ENCODE measurements at regions not wholly inside any gene's neighbourhood (a gene's known extent, or its start where the extent isn't known, plus 50 kb on each side); places are given as distances from the start of the nearest gene placed in this dataset.

GRCh38 chr3:83953417-83954089 is 1005.2 kb upstream of the CADM2 start:
- no peak for TF ChIP-seq CTCF (IDR thresholded peaks at IDR 0.05; ENCODE audit: borderline replicate concordance, insufficient read depth, low read depth, low read length)
- no peak overlapping the region for H3K4me3 ChIP-seq (ENCODE audit: low read depth, low read length)

GRCh38 chr3:83956431-83956830 is 1002.4 kb upstream of the CADM2 start:
- no peak for TF ChIP-seq CTCF (IDR thresholded peaks at IDR 0.05; ENCODE audit: borderline replicate concordance, insufficient read depth, low read depth, low read length)

GRCh38 chr3:83968356-83968755 is 990.4 kb upstream of the CADM2 start:
- no peak for TF ChIP-seq CTCF (IDR thresholded peaks at IDR 0.05; ENCODE audit: borderline replicate concordance, insufficient read depth, low read depth, low read length)
- no peak overlapping the region for H3K4me3 ChIP-seq (ENCODE audit: low read depth, low read length)

More at GRCh38 chr3:83956431-83956830, 1002.4 kb upstream of the CADM2 start:
- H3K4me3 ChIP-seq (ENCODE audit: low read depth, low read length): no peak overlapping the region

- TF ChIP-seq CTCF (IDR thresholded peaks at IDR 0.05; ENCODE audit: borderline replicate concordance, insufficient read depth, low read depth, low read length): no peak
- H3K4me3 ChIP-seq (ENCODE audit: low read depth, low read length): no peak overlapping the region
Measured at GRCh38 chr3:83971666-83972065, 987.1 kb upstream of the CADM2 start.

- H3K4me3 ChIP-seq (ENCODE audit: low read depth, low read length): no peak overlapping the region
- no peak for TF ChIP-seq CTCF (IDR thresholded peaks at IDR 0.05; ENCODE audit: borderline replicate concordance, insufficient read depth, low read depth, low read length)
Measured at GRCh38 chr3:84008623-84009022, 950.2 kb upstream of the CADM2 start.

- no peak overlapping the region for H3K4me3 ChIP-seq (ENCODE audit: low read depth, low read length)
- no peak for TF ChIP-seq CTCF (IDR thresholded peaks at IDR 0.05; ENCODE audit: borderline replicate concordance, insufficient read depth, low read depth, low read length)
Measured at GRCh38 chr3:84023842-84024241, 934.9 kb upstream of the CADM2 start.

GRCh38 chr3:84039099-84039498 is 919.7 kb upstream of the CADM2 start:
- no peak overlapping the region for H3K4me3 ChIP-seq (ENCODE audit: low read depth, low read length)
- no peak for TF ChIP-seq CTCF (IDR thresholded peaks at IDR 0.05; ENCODE audit: borderline replicate concordance, insufficient read depth, low read depth, low read length)
